DND-41 (cell line): ENCODE measurements at regions not wholly inside any gene's neighbourhood (a gene's known extent, or its start where the extent isn't known, plus 50 kb on each side); places are given as distances from the start of the nearest gene placed in this dataset.

Experiments used
- ATAC-seq: fragments of 200-7000 bp; cut with Tn5 transposase; 3 replicates; pipeline ENCODE4 v1.9.1; 2021; ENCODE audit warnings: low read depth; ENCODE audit not compliant: insufficient read depth
- DNase-seq: peaks from one replicate; pipeline ENCODE4 v3.0.0-alpha.2; 2020
- H2AFZ ChIP-seq: 2 replicates; pipeline ENCODE4 v1.6.0; 2012; ENCODE audit warnings: low read depth, low read length
- H3K27ac ChIP-seq: 2 replicates; pipeline ENCODE4 v1.5.1; 2012; ENCODE audit warnings: low read length, inconsistent platforms
- H3K27me3 ChIP-seq: fragments of 200-600 bp; sonication (generic); 2 replicates; pipeline ENCODE4 v1.6.0; 2012; ENCODE audit warnings: low read length, mild to moderate bottlenecking, inconsistent platforms; ENCODE audit not compliant: insufficient read depth, poor library complexity
- H3K36me3 ChIP-seq: 2 replicates; pipeline ENCODE4 v1.5.1; 2012; ENCODE audit warnings: low read length, inconsistent platforms; ENCODE audit not compliant: insufficient read depth
- H3K4me1 ChIP-seq: 2 replicates; pipeline ENCODE4 v1.5.1; 2012; ENCODE audit warnings: mild to moderate bottlenecking, low read length; ENCODE audit not compliant: insufficient read depth
- H3K4me2 ChIP-seq: 2 replicates; pipeline ENCODE4 v1.6.0; 2012; ENCODE audit warnings: mild to moderate bottlenecking, moderate library complexity, low read length, inconsistent platforms; ENCODE audit not compliant: insufficient read depth
- H3K4me3 ChIP-seq, 2 experiments: fragments of 200-600 bp in 1 of 2; shearing (Covaris generic) in 1 of 2; 2 replicates each; pipeline ENCODE4 v1.5.1; 2012 to 2016; ENCODE audit warnings: inconsistent platforms in 2 of 2, low read length in 2 of 2, mild to moderate bottlenecking in 2 of 2, low read depth in 1 of 2, moderate library complexity in 1 of 2
- H3K79me2 ChIP-seq: 2 replicates; pipeline ENCODE4 v1.6.0; 2012; ENCODE audit warnings: low read length, inconsistent platforms; ENCODE audit not compliant: insufficient read depth
- H3K9ac ChIP-seq: 2 replicates; pipeline ENCODE4 v1.6.0; 2012; ENCODE audit warnings: low read depth, mild to moderate bottlenecking, inconsistent platforms, low read length, moderate library complexity
- H3K9me3 ChIP-seq: 2 replicates; pipeline ENCODE4 v1.5.1; 2012; ENCODE audit warnings: low read length, moderate library complexity, mild to moderate bottlenecking, inconsistent platforms; ENCODE audit not compliant: insufficient read depth, severe bottlenecking
- H4K20me1 ChIP-seq: 2 replicates; pipeline ENCODE4 v1.6.0; 2012; ENCODE audit warnings: low read length; ENCODE audit not compliant: insufficient read depth
- CTCF ChIP-seq: IDR thresholded peaks from 2 replicates; pipeline ENCODE4 v1.5.1; 2012; ENCODE audit warnings: borderline replicate concordance, low read length, moderate library complexity, mild to moderate bottlenecking; ENCODE audit not compliant: poor library complexity, severe bottlenecking; ENCODE audit errors: extremely low read depth
- EZH2 ChIP-seq: IDR thresholded peaks from 3 replicates; pipeline ENCODE4 v1.6.1; 2012; ENCODE audit warnings: borderline replicate concordance, low read depth, mild to moderate bottlenecking, moderate library complexity, low read length, inconsistent platforms; ENCODE audit not compliant: severe bottlenecking

- Histone ChIP-seq H3K4me2 (no peak overlapping the region), H3K9me3 (no peaks in the 10 kb centered on the region), H3K9ac (no peak overlapping the region), H2AFZ (no peak overlapping the region), H3K4me1 (no peaks in the 10 kb centered on the region), H4K20me1 (no peaks in the 10 kb centered on the region), H3K79me2 (no peaks in the 10 kb centered on the region), H3K27ac (no peak overlapping the region), H3K4me3 (no peak overlapping the region), H3K36me3 (no peaks in the 10 kb centered on the region), H3K27me3 (peaks cover 21% of the 10 kb centered on the region)
- no peak for TF ChIP-seq CTCF
- no peak for TF ChIP-seq EZH2
- DNase-seq (no peak), ATAC-seq (no peak)
Observed at GRCh38 chr20:57869951-57870315, 160.1 kb upstream of the PMEPA1 start.

GRCh38 chr20:57869291-57869950 lies 159.6 kb upstream of the PMEPA1 start:
- no peak for TF ChIP-seq EZH2
- TF ChIP-seq CTCF, result no peak
- Histone ChIP-seq H3K4me2 (no peak overlapping the region), H3K4me3 (no peak overlapping the region)

GRCh38 chr20:57868310-57868709 lies 158.5 kb upstream of the PMEPA1 start:
- ATAC-seq (no peak), DNase-seq (no peak)
- H3K4me2 ChIP-seq, result no peak overlapping the region
- no peak overlapping the region for H3K9ac ChIP-seq
- no peaks in the 10 kb centered on the region for H3K79me2 ChIP-seq
- H3K4me3 ChIP-seq, result no peak overlapping the region
- H3K27ac ChIP-seq, result no peak overlapping the region
- H3K4me1 ChIP-seq, result no peaks in the 10 kb centered on the region
- H2AFZ ChIP-seq, result no peak overlapping the region
- no peaks in the 10 kb centered on the region for H3K36me3 ChIP-seq
- peaks cover 27% of the 10 kb centered on the region for H3K27me3 ChIP-seq
- no peaks in the 10 kb centered on the region for H4K20me1 ChIP-seq
- no peaks in the 10 kb centered on the region for H3K9me3 ChIP-seq
- TF ChIP-seq EZH2 (no peak), CTCF (no peak)

More at GRCh38 chr20:57869291-57869950, 159.6 kb upstream of the PMEPA1 start:
- Histone ChIP-seq H2AFZ (no peak overlapping the region), H3K36me3 (no peaks in the 10 kb centered on the region), H4K20me1 (no peaks in the 10 kb centered on the region), H3K4me1 (no peaks in the 10 kb centered on the region), H3K79me2 (no peaks in the 10 kb centered on the region), H3K27ac (no peak overlapping the region), H3K9me3 (no peaks in the 10 kb centered on the region), H3K27me3 (peaks cover 24% of the 10 kb centered on the region), H3K9ac (no peak overlapping the region)
- ATAC-seq (no peak), DNase-seq (no peak)
